ENCODE measurements at regions not wholly inside any gene's neighbourhood (a gene's known extent, or its start where the extent isn't known, plus 50 kb on each side); places are given as distances from the start of the nearest gene placed in this dataset.

GRCh38 chr10:90591629-90592028 lies 266.2 kb downstream of the HTR7 start:
- POLR2A ChIA-PET, result no interaction called here
- no peak overlapping the region for H3K4me2 ChIP-seq (ENCODE audit: low read depth, low read length)
- H3K27ac ChIP-seq (ENCODE audit: extremely low read length, insufficient read depth, low read length), result no peak overlapping the region
- no peak overlapping the region for H3K4me3 ChIP-seq (replicated peaks in 1 of 3; ENCODE audit: insufficient read depth in 1 of 3, low read depth in 2 of 3, low read length in 3 of 3)
- in situ Hi-C loops (cut with HindIII; ENCODE audit: extremely low pct_ligation_motif_present, low pct_unique_long_range_greater_than_20kb) (loop anchor here (5.0 kb wide), 1 partner anchor 799 kb away; no protein-coding TSS in a partner anchor), intact Hi-C loops (cut with micrococcal nuclease; ENCODE audit: unreplicated experiment) (loop anchor here (2.0 kb wide), 1 partner anchor 637 kb away; no protein-coding TSS in a partner anchor)
- ATAC-seq, result no peak
- no peaks in the 10 kb centered on the region for H3K9me3 ChIP-seq (ENCODE audit: low read length)
- no peaks in the 10 kb centered on the region for H3K79me2 ChIP-seq (ENCODE audit: insufficient read depth, low read length)
- DNase-seq (ENCODE audit: low spot score), result no peak
- no peak for FAIRE-seq
- whole genome bisulfite sequencing (ENCODE audit: low lambda C conversion rate), result 4% methylated on average over 3 of the region's 3 CpGs
- CTCF ChIA-PET (ENCODE audit: low intra/inter-chr PET ratio, low total read pairs), result interaction anchor here (1.9 kb wide), 1 partner anchor 798 kb away, joined by 13 read pairs; no protein-coding TSS in a partner anchor
- no peaks in the 10 kb centered on the region for H4K20me1 ChIP-seq (ENCODE audit: insufficient read depth, low read length)
- H3K4me1 ChIP-seq (ENCODE audit: insufficient read depth, low read length), result peaks cover 10% of the 10 kb centered on the region
- BruUV-seq (replicated peaks), result no TSS peak
- no peak overlapping the region for H2AFZ ChIP-seq (ENCODE audit: low read length)
- H3K27me3 ChIP-seq (ENCODE audit: control insufficient read depth in 1 of 2, insufficient read depth in 2 of 2, low read length in 2 of 2), result no peaks in the 10 kb centered on the region
- H3K9ac ChIP-seq (ENCODE audit: insufficient read depth, low read depth, low read length), result no peak overlapping the region
- no peaks in the 10 kb centered on the region for H3K36me3 ChIP-seq (replicated peaks in 1 of 2; ENCODE audit: control insufficient read depth in 1 of 2, insufficient read depth in 2 of 2, low read length in 2 of 2)
- TF ChIP-seq ZNF496 (CRISPR knock-in tag; IDR thresholded peaks at IDR 0.05; ENCODE audit: insufficient replicate concordance), result no peak
- TF ChIP-seq ZNF354B (CRISPR knock-in tag; IDR thresholded peaks at IDR 0.05), result no peak
- no peak for TF ChIP-seq ZFP36 (IDR thresholded peaks at IDR 0.05; ENCODE audit: borderline replicate concordance, low read depth, low read length, partially characterized antibody)
- TF ChIP-seq ZSCAN29 (CRISPR knock-in tag; conservative IDR thresholded peaks at IDR 0.05), result no peak
- TF ChIP-seq POGZ (CRISPR knock-in tag; IDR thresholded peaks at IDR 0.05), result no peak
- no peak for TF ChIP-seq ZNF331 (CRISPR knock-in tag; IDR thresholded peaks at IDR 0.05)
- TF ChIP-seq ZNF281 (CRISPR knock-in tag; IDR thresholded peaks at IDR 0.05; ENCODE audit: borderline replicate concordance), result no peak
- no peak for TF ChIP-seq ZMAT3 (CRISPR knock-in tag; conservative IDR thresholded peaks at IDR 0.05)
- TF ChIP-seq RARA (CRISPR knock-in tag; IDR thresholded peaks at IDR 0.05), result no peak
- no peak for TF ChIP-seq PTBP1 (IDR thresholded peaks at IDR 0.05; ENCODE audit: low read depth, low read length, poor library complexity, severe bottlenecking)
- no peak for TF ChIP-seq AHDC1 (CRISPR knock-in tag; IDR thresholded peaks at IDR 0.05; ENCODE audit: borderline replicate concordance)
- TF ChIP-seq MED13 (CRISPR knock-in tag; IDR thresholded peaks at IDR 0.05), result no peak

Data from HepG2 (cell line).